ENCODE measurements at regions not wholly inside any gene's neighbourhood (a gene's known extent, or its start where the extent isn't known, plus 50 kb on each side); places are given as distances from the start of the nearest gene placed in this dataset.

DNA sequence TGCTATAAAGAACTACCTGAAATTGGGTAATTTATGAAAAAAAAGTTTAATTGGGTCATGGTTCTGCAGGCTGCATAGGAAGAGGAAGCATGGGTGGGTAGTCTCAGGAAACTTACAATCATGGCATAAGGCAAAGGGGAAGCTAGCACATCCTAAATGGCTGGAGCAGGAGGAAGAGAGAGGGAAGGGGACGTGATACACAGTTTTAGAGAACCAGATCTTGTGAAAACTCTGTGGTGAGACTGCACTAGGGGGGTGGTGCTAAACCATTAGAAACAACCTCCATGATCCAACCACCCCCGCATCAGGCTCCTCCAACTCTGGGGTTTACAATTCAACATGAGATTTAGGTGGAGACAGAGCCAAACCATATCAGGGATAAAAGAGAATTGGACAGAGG lies 624.2 kb downstream of the PRR16 start:
- TF ChIP-seq EP300 (IDR thresholded peaks at IDR 0.05; ENCODE audit: borderline replicate concordance in 1 of 2, low read depth in 1 of 2, low read length in 1 of 2): no peak
- TF ChIP-seq, protein P1, sequence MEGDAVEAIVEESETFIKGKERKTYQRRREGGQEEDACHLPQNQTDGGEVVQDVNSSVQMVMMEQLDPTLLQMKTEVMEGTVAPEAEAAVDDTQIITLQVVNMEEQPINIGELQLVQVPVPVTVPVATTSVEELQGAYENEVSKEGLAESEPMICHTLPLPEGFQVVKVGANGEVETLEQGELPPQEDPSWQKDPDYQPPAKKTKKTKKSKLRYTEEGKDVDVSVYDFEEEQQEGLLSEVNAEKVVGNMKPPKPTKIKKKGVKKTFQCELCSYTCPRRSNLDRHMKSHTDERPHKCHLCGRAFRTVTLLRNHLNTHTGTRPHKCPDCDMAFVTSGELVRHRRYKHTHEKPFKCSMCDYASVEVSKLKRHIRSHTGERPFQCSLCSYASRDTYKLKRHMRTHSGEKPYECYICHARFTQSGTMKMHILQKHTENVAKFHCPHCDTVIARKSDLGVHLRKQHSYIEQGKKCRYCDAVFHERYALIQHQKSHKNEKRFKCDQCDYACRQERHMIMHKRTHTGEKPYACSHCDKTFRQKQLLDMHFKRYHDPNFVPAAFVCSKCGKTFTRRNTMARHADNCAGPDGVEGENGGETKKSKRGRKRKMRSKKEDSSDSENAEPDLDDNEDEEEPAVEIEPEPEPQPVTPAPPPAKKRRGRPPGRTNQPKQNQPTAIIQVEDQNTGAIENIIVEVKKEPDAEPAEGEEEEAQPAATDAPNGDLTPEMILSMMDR (IDR thresholded peaks at IDR 0.05): no peak
- TF ChIP-seq, protein P2, sequence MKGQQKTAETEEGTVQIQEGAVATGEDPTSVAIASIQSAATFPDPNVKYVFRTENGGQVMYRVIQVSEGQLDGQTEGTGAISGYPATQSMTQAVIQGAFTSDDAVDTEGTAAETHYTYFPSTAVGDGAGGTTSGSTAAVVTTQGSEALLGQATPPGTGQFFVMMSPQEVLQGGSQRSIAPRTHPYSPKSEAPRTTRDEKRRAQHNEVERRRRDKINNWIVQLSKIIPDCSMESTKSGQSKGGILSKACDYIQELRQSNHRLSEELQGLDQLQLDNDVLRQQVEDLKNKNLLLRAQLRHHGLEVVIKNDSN (IDR thresholded peaks at IDR 0.05; ENCODE audit: borderline replicate concordance, low read depth): no peak

Measured in SK-N-SH (cell line).